Activated naive CD4-positive, alpha-beta T cell treated with anti-CD3 and anti-CD28 coated beads, Interleukin-2, amount 50 U/mL, for 72 hours (primary cell): ENCODE measurements at regions not wholly inside any gene's neighbourhood (a gene's known extent, or its start where the extent isn't known, plus 50 kb on each side); places are given as distances from the start of the nearest gene placed in this dataset.

Experiments
- ATAC-seq, 2 donors: fragments of 150-1000 bp; cut with Tn5 transposase; 2 replicates each; pipeline ENCODE4 v1.10.0; 2021; ENCODE audit warnings: mild to moderate bottlenecking in 2 of 2, moderate library complexity in 2 of 2
- DNase-seq, 2 donors: peaks; one replicate each; pipeline ENCODE4 v3.0.0; 2021 to 2022; ENCODE audit warnings: low spot score in 2 of 2
- H3K27ac Mint-ChIP-seq, 2 donors: one replicate each; pipeline ENCODE4 v1.8.0; 2022; ENCODE audit warnings: mild to moderate bottlenecking in 2 of 2, mixed read lengths in 2 of 2
- H3K36me3 Mint-ChIP-seq, 2 donors: one replicate each; pipeline ENCODE4 v1.8.0; 2022; ENCODE audit warnings: mixed read lengths in 2 of 2
- H3K9me3 Mint-ChIP-seq, 2 donors: one replicate each; pipeline ENCODE4 v1.8.0; 2022; ENCODE audit warnings: mixed read lengths in 2 of 2

DNA sequence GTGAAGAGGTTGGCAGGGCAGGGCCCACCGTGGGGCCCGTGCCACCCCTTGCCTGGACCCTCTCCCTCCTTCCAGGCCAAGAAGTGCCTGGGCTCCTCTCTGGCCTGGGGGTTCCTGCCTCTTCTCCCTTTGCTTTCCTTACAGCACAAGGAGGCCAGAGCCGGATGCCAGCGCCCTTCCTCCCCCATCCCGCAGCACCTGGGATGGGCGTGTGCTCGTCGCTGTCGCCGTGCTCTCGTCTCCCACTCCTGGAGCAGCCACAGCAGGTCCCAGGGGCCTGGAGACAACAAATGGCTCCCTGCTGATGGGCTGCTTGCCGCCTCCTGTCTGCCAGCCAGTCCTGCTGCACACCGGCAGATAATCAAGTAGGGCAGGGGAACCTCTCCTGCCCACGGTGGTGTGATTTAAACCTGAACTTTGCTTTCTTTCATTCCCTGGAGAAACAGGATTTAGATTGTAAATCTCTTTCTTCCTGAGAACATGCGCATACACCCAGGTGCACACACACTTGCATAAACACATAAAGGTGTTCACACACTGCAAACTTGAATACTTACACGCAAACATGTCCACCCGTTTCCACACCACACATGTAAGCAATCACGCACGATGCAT is 50.8 kb upstream of the POU3F1 start:
- no peaks in the 10 kb centered on the region for H3K9me3 Mint-ChIP-seq
- H3K36me3 Mint-ChIP-seq, result no peaks in the 10 kb centered on the region
- no peak for ATAC-seq
- DNase-seq, result no peak
- H3K27ac Mint-ChIP-seq, result no peak overlapping the region
